ENCODE measurements at regions not wholly inside any gene's neighbourhood (a gene's known extent, or its start where the extent isn't known, plus 50 kb on each side); places are given as distances from the start of the nearest gene placed in this dataset.

DNA sequence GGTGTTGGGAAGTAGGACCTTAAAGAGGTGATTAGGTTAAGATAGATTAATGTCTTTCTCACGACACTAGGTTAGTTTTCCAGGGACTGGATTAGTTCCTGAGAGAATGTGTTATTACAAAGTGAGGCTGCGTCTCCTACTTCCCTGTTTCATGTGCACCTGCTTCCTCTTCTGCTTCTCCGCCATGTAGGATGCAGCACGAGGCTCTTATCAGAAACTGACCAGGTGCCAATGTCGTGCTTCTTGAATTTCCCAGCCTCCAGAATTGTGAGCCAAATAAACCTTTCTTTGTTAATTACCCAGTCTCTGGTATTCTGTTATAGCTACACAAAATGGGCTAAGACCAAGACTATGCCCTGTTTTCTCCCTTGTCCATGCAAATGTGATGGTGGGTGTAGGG lies 152.2 kb upstream of the LMO4 start:
- WGBS = 42% methylated on average over 5 of the region's 5 CpGs
- H3K27me3 ChIP-seq (ENCODE audit: control insufficient read depth in 2 of 2, insufficient read depth in 1 of 2, low read length in 1 of 2) = no peaks in the 10 kb centered on the region
- no peak for DNase-seq (ENCODE audit: low read depth in 6 of 9, low spot score in 9 of 9)
- no peak overlapping the region for H3K27ac ChIP-seq (ENCODE audit: low read depth in 1 of 2, low read length in 1 of 2)
- no peak overlapping the region for H3K4me3 ChIP-seq (ENCODE audit: low read length in 2 of 2)
- H3K9me3 ChIP-seq (ENCODE audit: control insufficient read depth in 2 of 2, insufficient read depth in 1 of 2, low read length in 1 of 2) = no peaks in the 10 kb centered on the region
- H3K4me1 ChIP-seq (ENCODE audit: control insufficient read depth in 2 of 2, insufficient read depth in 2 of 2, low read length in 2 of 2) = peaks cover 0 to 5% of the 10 kb centered on the region in 2 donors
- H3K36me3 ChIP-seq (ENCODE audit: control insufficient read depth in 2 of 2, insufficient read depth in 2 of 2, low read length in 1 of 2) = no peaks in the 10 kb centered on the region

GRCh38 chr1:87178441-87178840 lies 150.2 kb upstream of the LMO4 start:
- WGBS = 97% methylated on average over 4 of the region's 4 CpGs
- Histone ChIP-seq H3K27me3 (ENCODE audit: control insufficient read depth in 2 of 2, insufficient read depth in 1 of 2, low read length in 1 of 2) (no peaks in the 10 kb centered on the region), H3K4me3 (ENCODE audit: low read length in 2 of 2) (no peak overlapping the region), H3K27ac (ENCODE audit: low read depth in 1 of 2, low read length in 1 of 2) (no peak overlapping the region), H3K36me3 (ENCODE audit: control insufficient read depth in 2 of 2, insufficient read depth in 2 of 2, low read length in 1 of 2) (no peaks in the 10 kb centered on the region), H3K4me1 (ENCODE audit: control insufficient read depth in 2 of 2, insufficient read depth in 2 of 2, low read length in 2 of 2) (peaks cover 0 to 5% of the 10 kb centered on the region in 2 donors), H3K9me3 (ENCODE audit: control insufficient read depth in 2 of 2, insufficient read depth in 1 of 2, low read length in 1 of 2) (no peaks in the 10 kb centered on the region)
- no peak for DNase-seq (ENCODE audit: low read depth in 6 of 9, low spot score in 9 of 9)

DNA sequence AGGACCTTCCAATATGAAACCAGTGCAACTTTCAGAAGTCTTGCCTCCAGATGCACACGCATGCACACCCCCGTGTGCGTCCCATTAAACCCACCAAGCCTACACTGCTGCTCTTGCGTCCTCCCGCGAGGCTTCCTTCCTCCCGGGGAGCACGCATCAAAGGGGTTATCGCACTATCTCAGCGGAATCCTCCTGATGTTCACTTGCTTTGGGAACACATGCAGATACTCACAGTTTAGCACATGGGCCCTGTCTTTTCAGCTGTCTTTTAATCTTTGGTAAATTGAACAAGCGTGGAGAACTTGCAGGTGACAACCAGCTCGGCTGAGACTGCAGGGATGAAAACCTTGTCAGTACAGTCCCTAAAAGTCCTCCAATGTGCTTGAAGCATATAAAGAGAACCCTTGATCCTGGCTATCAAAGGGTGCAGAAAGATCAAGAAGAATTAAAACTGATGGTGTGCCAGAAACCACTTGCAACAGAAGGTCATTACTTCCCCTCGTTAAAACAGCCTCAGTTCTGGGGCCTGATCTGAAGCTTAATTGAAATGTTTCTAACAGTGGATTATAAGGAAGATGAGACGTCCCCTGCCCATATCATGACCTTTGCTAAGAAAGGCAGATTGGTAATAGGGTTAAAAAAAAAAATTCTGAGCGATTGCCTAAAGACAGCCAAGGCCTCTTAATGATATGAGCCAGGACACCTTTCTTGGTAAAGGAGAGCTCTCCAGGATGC lies 149.4 kb upstream of the LMO4 start:
- Histone ChIP-seq H3K27me3 (ENCODE audit: control insufficient read depth in 2 of 2, insufficient read depth in 1 of 2, low read length in 1 of 2) (no peaks in the 10 kb centered on the region), H3K9me3 (ENCODE audit: control insufficient read depth in 2 of 2, insufficient read depth in 1 of 2, low read length in 1 of 2) (no peaks in the 10 kb centered on the region), H3K4me3 (ENCODE audit: low read length in 2 of 2) (no peak overlapping the region), H3K36me3 (ENCODE audit: control insufficient read depth in 2 of 2, insufficient read depth in 2 of 2, low read length in 1 of 2) (no peaks in the 10 kb centered on the region), H3K27ac (ENCODE audit: low read depth in 1 of 2, low read length in 1 of 2) (no peak overlapping the region), H3K4me1 (ENCODE audit: control insufficient read depth in 2 of 2, insufficient read depth in 2 of 2, low read length in 2 of 2) (peaks cover 0 to 5% of the 10 kb centered on the region in 2 donors)
- 79% methylated on average over 15 of the region's 15 CpGs for WGBS
- DNase-seq (ENCODE audit: low read depth in 6 of 9, low spot score in 9 of 9) = no peak

DNA sequence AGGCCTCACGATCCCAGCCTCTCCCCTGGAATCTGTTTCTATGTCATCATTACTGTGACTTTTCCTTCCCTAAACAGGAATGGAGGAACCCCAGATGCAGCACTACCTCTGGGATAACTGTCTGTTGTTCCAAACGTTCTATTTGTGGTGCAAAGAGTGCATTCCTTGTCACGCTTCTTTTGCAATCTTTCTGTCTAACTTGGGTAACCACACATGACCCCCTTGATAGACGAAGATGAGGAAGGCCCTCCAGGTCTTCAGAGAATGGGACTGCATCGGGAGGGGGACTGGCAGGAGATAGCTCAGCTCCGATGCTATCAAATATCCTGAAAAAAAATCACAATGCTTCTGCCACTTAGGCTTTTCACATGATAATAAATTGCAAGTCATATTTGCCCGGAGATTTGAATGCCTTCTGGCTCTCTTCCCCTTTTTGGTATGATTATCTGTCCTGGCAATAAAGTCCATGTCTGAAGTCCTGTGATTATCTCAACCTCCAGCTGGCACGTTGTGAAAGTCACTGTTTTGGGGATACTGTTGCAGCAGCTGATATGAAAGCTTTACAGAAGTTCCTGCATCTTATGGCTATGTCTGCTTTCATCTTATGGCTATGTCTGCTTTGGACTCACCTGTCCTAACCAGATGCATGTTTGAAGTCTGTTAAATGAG lies 148.7 kb upstream of the LMO4 start:
- Histone ChIP-seq H3K9me3 (ENCODE audit: control insufficient read depth in 2 of 2, insufficient read depth in 1 of 2, low read length in 1 of 2) (no peaks in the 10 kb centered on the region), H3K27me3 (ENCODE audit: control insufficient read depth in 2 of 2, insufficient read depth in 1 of 2, low read length in 1 of 2) (no peaks in the 10 kb centered on the region), H3K27ac (ENCODE audit: low read depth in 1 of 2, low read length in 1 of 2) (no peak overlapping the region), H3K4me1 (ENCODE audit: control insufficient read depth in 2 of 2, insufficient read depth in 2 of 2, low read length in 2 of 2) (peaks cover 0 to 5% of the 10 kb centered on the region in 2 donors), H3K4me3 (ENCODE audit: low read length in 2 of 2) (no peak overlapping the region), H3K36me3 (ENCODE audit: control insufficient read depth in 2 of 2, insufficient read depth in 2 of 2, low read length in 1 of 2) (no peaks in the 10 kb centered on the region)
- no peak for DNase-seq (ENCODE audit: low read depth in 6 of 9, low spot score in 9 of 9)
- 34% methylated on average over 8 of the region's 8 CpGs for WGBS

GRCh38 chr1:87180682-87181081 lies 148.0 kb upstream of the LMO4 start:
- Histone ChIP-seq H3K36me3 (ENCODE audit: control insufficient read depth in 2 of 2, insufficient read depth in 2 of 2, low read length in 1 of 2) (no peaks in the 10 kb centered on the region), H3K4me3 (ENCODE audit: low read length in 2 of 2) (no peak overlapping the region), H3K9me3 (ENCODE audit: control insufficient read depth in 2 of 2, insufficient read depth in 1 of 2, low read length in 1 of 2) (no peaks in the 10 kb centered on the region), H3K27ac (ENCODE audit: low read depth in 1 of 2, low read length in 1 of 2) (no peak overlapping the region), H3K27me3 (ENCODE audit: control insufficient read depth in 2 of 2, insufficient read depth in 1 of 2, low read length in 1 of 2) (no peaks in the 10 kb centered on the region), H3K4me1 (ENCODE audit: control insufficient read depth in 2 of 2, insufficient read depth in 2 of 2, low read length in 2 of 2) (peaks cover 0 to 5% of the 10 kb centered on the region in 2 donors)
- no peak for DNase-seq (ENCODE audit: low read depth in 6 of 9, low spot score in 9 of 9)
- 92% methylated on average over 3 of the region's 3 CpGs for WGBS

GRCh38 chr1:87182611-87183010 lies 146.1 kb upstream of the LMO4 start:
- Histone ChIP-seq H3K9me3 (ENCODE audit: control insufficient read depth in 2 of 2, insufficient read depth in 1 of 2, low read length in 1 of 2) (no peaks in the 10 kb centered on the region), H3K27me3 (ENCODE audit: control insufficient read depth in 2 of 2, insufficient read depth in 1 of 2, low read length in 1 of 2) (no peaks in the 10 kb centered on the region), H3K4me1 (ENCODE audit: control insufficient read depth in 2 of 2, insufficient read depth in 2 of 2, low read length in 2 of 2) (peaks cover 0 to 5% of the 10 kb centered on the region in 2 donors), H3K36me3 (ENCODE audit: control insufficient read depth in 2 of 2, insufficient read depth in 2 of 2, low read length in 1 of 2) (no peaks in the 10 kb centered on the region), H3K4me3 (ENCODE audit: low read length in 2 of 2) (no peak overlapping the region), H3K27ac (ENCODE audit: low read depth in 1 of 2, low read length in 1 of 2) (no peak overlapping the region)
- DNase-seq (ENCODE audit: low read depth in 6 of 9, low spot score in 9 of 9) = no peak

DNA sequence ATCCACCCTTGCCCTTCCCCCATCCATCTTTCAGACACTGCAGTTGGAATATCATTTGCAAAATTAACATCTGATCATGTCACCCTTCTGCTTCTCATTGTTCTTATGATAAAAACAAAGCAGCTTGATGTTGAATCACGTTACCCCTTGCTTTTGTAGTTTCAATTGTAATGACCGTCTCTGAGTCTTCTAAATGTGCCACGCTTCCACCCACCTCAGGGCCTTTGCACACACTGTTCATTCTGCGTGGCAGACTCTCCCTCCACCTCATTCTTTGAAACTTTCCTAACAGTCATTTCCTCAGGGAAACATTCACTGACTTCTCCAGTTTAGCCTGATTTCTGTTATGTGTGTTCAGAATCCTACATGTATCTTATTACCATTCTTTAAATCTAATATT lies 143.6 kb upstream of the LMO4 start:
- H3K4me1 ChIP-seq (ENCODE audit: control insufficient read depth in 2 of 2, insufficient read depth in 2 of 2, low read length in 2 of 2) = no peaks in the 10 kb centered on the region
- no peaks in the 10 kb centered on the region for H3K36me3 ChIP-seq (ENCODE audit: control insufficient read depth in 2 of 2, insufficient read depth in 2 of 2, low read length in 1 of 2)
- H3K4me3 ChIP-seq (ENCODE audit: low read length in 2 of 2) = no peak overlapping the region
- H3K9me3 ChIP-seq (ENCODE audit: control insufficient read depth in 2 of 2, insufficient read depth in 1 of 2, low read length in 1 of 2) = no peaks in the 10 kb centered on the region
- no peak overlapping the region for H3K27ac ChIP-seq (ENCODE audit: low read depth in 1 of 2, low read length in 1 of 2)
- H3K27me3 ChIP-seq (ENCODE audit: control insufficient read depth in 2 of 2, insufficient read depth in 1 of 2, low read length in 1 of 2) = no peaks in the 10 kb centered on the region
- 99% methylated on average over 4 of the region's 4 CpGs for WGBS
- DNase-seq (ENCODE audit: low read depth in 6 of 9, low spot score in 9 of 9) = no peak

DNA sequence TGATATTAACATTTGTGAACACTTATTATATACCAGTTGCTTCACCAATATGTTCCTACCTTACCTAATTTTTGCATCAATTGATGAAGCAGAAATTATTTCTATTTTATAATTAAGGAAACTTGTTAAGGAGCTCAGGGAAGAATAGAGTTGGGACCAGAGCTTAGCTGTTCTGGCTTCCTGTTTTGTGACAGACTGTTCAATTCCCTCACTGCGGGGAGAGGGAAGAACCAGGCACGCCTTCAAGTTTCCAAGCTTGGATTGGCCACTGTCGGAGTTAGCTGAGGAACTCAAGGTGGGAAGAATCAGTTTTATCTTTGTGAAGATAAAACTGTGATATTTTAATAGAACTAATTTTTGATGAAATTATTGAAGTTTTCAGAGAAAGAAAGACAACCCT lies 142.3 kb upstream of the LMO4 start:
- WGBS = 93% methylated on average over 3 of the region's 3 CpGs
- H3K4me1 ChIP-seq (ENCODE audit: control insufficient read depth in 2 of 2, insufficient read depth in 2 of 2, low read length in 2 of 2) = no peaks in the 10 kb centered on the region
- H3K9me3 ChIP-seq (ENCODE audit: control insufficient read depth in 2 of 2, insufficient read depth in 1 of 2, low read length in 1 of 2) = no peaks in the 10 kb centered on the region
- no peak for DNase-seq (ENCODE audit: low read depth in 6 of 9, low spot score in 9 of 9)
- H3K4me3 ChIP-seq (ENCODE audit: low read length in 2 of 2) = no peak overlapping the region
- no peaks in the 10 kb centered on the region for H3K36me3 ChIP-seq (ENCODE audit: control insufficient read depth in 2 of 2, insufficient read depth in 2 of 2, low read length in 1 of 2)
- H3K27ac ChIP-seq (ENCODE audit: low read depth in 1 of 2, low read length in 1 of 2) = no peak overlapping the region
- H3K27me3 ChIP-seq (ENCODE audit: control insufficient read depth in 2 of 2, insufficient read depth in 1 of 2, low read length in 1 of 2) = no peaks in the 10 kb centered on the region

DNA sequence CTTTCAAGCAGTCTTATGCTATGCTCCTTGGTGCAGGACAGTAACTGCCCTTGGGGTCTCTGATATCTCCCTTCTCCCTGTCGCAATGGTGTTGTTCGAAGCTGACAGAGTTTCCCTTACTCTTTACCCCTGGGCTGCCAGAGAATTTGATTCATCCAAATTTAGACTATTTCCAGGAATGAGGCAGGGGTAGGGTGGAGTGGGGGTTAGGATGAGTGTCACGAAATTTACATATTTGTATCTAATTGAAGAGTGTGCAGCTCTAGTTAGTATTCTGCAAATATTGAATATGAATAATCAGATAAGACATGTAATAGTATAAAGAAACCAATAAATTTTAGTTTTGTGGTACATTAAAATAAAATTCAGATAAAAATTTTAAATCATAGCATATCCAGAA lies 140.0 kb upstream of the LMO4 start:
- Histone ChIP-seq H3K9me3 (ENCODE audit: control insufficient read depth in 2 of 2, insufficient read depth in 1 of 2, low read length in 1 of 2) (no peaks in the 10 kb centered on the region), H3K27me3 (ENCODE audit: control insufficient read depth in 2 of 2, insufficient read depth in 1 of 2, low read length in 1 of 2) (no peaks in the 10 kb centered on the region), H3K4me1 (ENCODE audit: control insufficient read depth in 2 of 2, insufficient read depth in 2 of 2, low read length in 2 of 2) (no peaks in the 10 kb centered on the region), H3K4me3 (ENCODE audit: low read length in 2 of 2) (no peak overlapping the region), H3K36me3 (ENCODE audit: control insufficient read depth in 2 of 2, insufficient read depth in 2 of 2, low read length in 1 of 2) (no peaks in the 10 kb centered on the region), H3K27ac (ENCODE audit: low read depth in 1 of 2, low read length in 1 of 2) (no peak overlapping the region)
- WGBS = 98% methylated on average over 3 of the region's 3 CpGs
- no peak for DNase-seq (ENCODE audit: low read depth in 6 of 9, low spot score in 9 of 9)

Measured in thymus (tissue), 11 donors.